BLaER1 (cell line): ENCODE measurements at regions not wholly inside any gene's neighbourhood (a gene's known extent, or its start where the extent isn't known, plus 50 kb on each side); places are given as distances from the start of the nearest gene placed in this dataset.

ENCODE experiments used
- H3K27ac ChIP-seq: shearing (Covaris generic); formaldehyde crosslinking; 2 replicates; pipeline ENCODE4 v1.8.1; 2022
- H3K27me3 ChIP-seq: shearing (Covaris generic); formaldehyde crosslinking; 2 replicates; pipeline ENCODE4 v1.8.1; 2022
- H3K36me3 ChIP-seq: shearing (Covaris generic); formaldehyde crosslinking; 2 replicates; pipeline ENCODE4 v1.8.1; 2022
- H3K4me1 ChIP-seq: shearing (Covaris generic); formaldehyde crosslinking; 2 replicates; pipeline ENCODE4 v1.8.1; 2022
- H3K4me2 ChIP-seq: shearing (Covaris generic); formaldehyde crosslinking; 2 replicates; pipeline ENCODE4 v1.8.1; 2022
- H3K4me3 ChIP-seq: shearing (Covaris generic); formaldehyde crosslinking; 2 replicates; pipeline ENCODE4 v1.8.1; 2022
- H3K9ac ChIP-seq: shearing (Covaris generic); formaldehyde crosslinking; 2 replicates; pipeline ENCODE4 v1.8.1; 2022
- H3K9me3 ChIP-seq: shearing (Covaris generic); formaldehyde crosslinking; 2 replicates; pipeline ENCODE4 v1.8.1; 2022
- H4K20me1 ChIP-seq: shearing (Covaris generic); formaldehyde crosslinking; 2 replicates; pipeline ENCODE4 v1.8.1; 2022
- Cebpa-rat ChIP-seq: shearing (Covaris generic); IDR thresholded peaks from 2 replicates; pipeline ENCODE4 v1.8.1; 2022

DNA sequence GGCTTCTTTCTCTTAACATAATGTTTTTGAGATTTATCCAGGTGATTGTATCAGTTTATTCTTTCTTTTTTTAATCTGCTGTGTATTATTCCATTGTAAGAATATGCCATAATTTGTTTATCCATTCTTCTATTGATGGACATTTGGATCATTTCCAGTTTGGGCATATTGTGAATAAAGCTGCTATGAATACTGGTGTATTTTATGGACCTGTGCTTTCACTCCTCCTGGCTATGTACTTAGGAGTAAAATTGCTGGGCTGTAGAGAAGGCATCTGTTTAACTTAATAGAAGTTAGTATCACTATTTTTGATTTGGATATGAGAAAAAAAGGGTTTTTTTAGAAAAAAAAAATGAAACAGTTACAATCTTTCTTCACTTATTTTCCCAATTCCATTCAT is 50.0 kb upstream of the FAM9C start:
- no peak overlapping the region for H3K27ac ChIP-seq
- TF ChIP-seq Cebpa-rat: no peak
- H3K4me1 ChIP-seq: peaks cover 51% of the 10 kb centered on the region

More for the DNA sequence above, 50.0 kb upstream of the FAM9C start:
- no peak overlapping the region for H3K9ac ChIP-seq
- no peaks in the 10 kb centered on the region for H4K20me1 ChIP-seq
- no peak overlapping the region for H3K4me3 ChIP-seq
- H3K27me3 ChIP-seq: no peaks in the 10 kb centered on the region
- H3K9me3 ChIP-seq: no peaks in the 10 kb centered on the region
- H3K4me2 ChIP-seq: no peak overlapping the region
- H3K36me3 ChIP-seq: no peaks in the 10 kb centered on the region
